Endothelial cell of umbilical vein (primary cell): ENCODE measurements at regions not wholly inside any gene's neighbourhood (a gene's known extent, or its start where the extent isn't known, plus 50 kb on each side); places are given as distances from the start of the nearest gene placed in this dataset.

Experiments used
- BruUV-seq: library from RNA; stranded (reverse); fragments of 400-500 nt; replicated peaks from 2 replicates; lab custom pipeline; 2021; lab: Mats Ljungman, UMichigan
- CTCF ChIA-PET: fragments of 300-600, 350-600 bp; sonication (Branson Sonifier 250); formaldehyde crosslinking; loops from one replicate; lab custom pipeline; 2021; ENCODE audit warnings: antibody characterized with exemption, inconsistent platforms; lab: Charles Lee
- POLR2A ChIA-PET: fragments of 300-600, 350-600 bp; sonication (Branson Sonifier 250); formaldehyde crosslinking; loops from one replicate; lab custom pipeline; 2021; ENCODE audit warnings: antibody characterized with exemption, inconsistent platforms; lab: Charles Lee
- DNase-seq: peaks from one replicate; pipeline ENCODE4 v3.0.0-alpha.2; 2011; ENCODE audit warnings: low read depth, low spot score
- FAIRE-seq: peaks from 2 replicates; lab custom pipeline; 2011; peaks lifted over from hg19 to GRCh38; lab: Jason Lieb, UNC
- H2AFZ ChIP-seq: 2 replicates; pipeline ENCODE4 v1.6.0; 2012; ENCODE audit warnings: low read depth, low read length, control low read depth, inconsistent platforms
- H3K27ac ChIP-seq: 2 replicates; pipeline ENCODE4 v1.5.1; 2011; ENCODE audit warnings: low read depth, mild to moderate bottlenecking, control low read depth, low read length, moderate library complexity; ENCODE audit not compliant: insufficient read depth
- H3K27me3 ChIP-seq, 2 experiments: 2 replicates each; pipeline versions ENCODE4 v1.6.0 to v1.6.1; 2011; ENCODE audit warnings: low read length in 2 of 2, mixed read lengths in 1 of 2; ENCODE audit not compliant: control insufficient read depth in 2 of 2, insufficient read depth in 2 of 2
- H3K36me3 ChIP-seq, 2 experiments: 2 replicates in 1 of 2; 3 replicates in 1 of 2; pipeline ENCODE4 v1.5.1; 2011; ENCODE audit warnings: low read length in 2 of 2, mild to moderate bottlenecking in 1 of 2, moderate library complexity in 1 of 2; ENCODE audit not compliant: control insufficient read depth in 2 of 2, insufficient read depth in 2 of 2; ENCODE audit errors: extremely low read depth in 1 of 2
- H3K4me1 ChIP-seq: 3 replicates; pipeline ENCODE4 v1.5.1; 2011; ENCODE audit warnings: mild to moderate bottlenecking, low read length; ENCODE audit not compliant: control insufficient read depth, insufficient read depth; ENCODE audit errors: extremely low read depth
- H3K4me2 ChIP-seq: 2 replicates; pipeline ENCODE4 v1.6.1; 2011; ENCODE audit warnings: low read length, control low read depth, mixed read lengths; ENCODE audit not compliant: insufficient read depth
- H3K4me3 ChIP-seq, 3 experiments: fragments of 200-600 bp in 1 of 3; sonication (generic), shearing (Covaris generic) in 1 of 3; replicated peaks in 1 of 3; 2 replicates each; pipeline ENCODE4 v1.5.1; 2011 to 2016; ENCODE audit warnings: control low read depth in 3 of 3, low read length in 3 of 3, mild to moderate bottlenecking in 2 of 3, inconsistent platforms in 1 of 3, low read depth in 1 of 3, moderate library complexity in 1 of 3; ENCODE audit not compliant: insufficient read depth in 1 of 3
- H3K79me2 ChIP-seq: 2 replicates; pipeline ENCODE4 v1.6.0; 2012; ENCODE audit warnings: low read length, inconsistent platforms; ENCODE audit not compliant: control insufficient read depth, insufficient read depth
- H3K9ac ChIP-seq: replicated peaks from 2 replicates; pipeline ENCODE3; 2011; ENCODE audit warnings: low read length, control low read depth; ENCODE audit not compliant: insufficient read depth; ENCODE audit errors: extremely low read depth
- H3K9me1 ChIP-seq: replicated peaks from 3 replicates; pipeline ENCODE4 v1.6.0; 2011; ENCODE audit warnings: mild to moderate bottlenecking, low read length; ENCODE audit not compliant: control insufficient read depth, insufficient read depth; ENCODE audit errors: extremely low read depth
- H3K9me3 ChIP-seq: replicated peaks from 2 replicates; pipeline ENCODE4 v1.5.1; 2012; ENCODE audit warnings: low read length, inconsistent platforms; ENCODE audit not compliant: control insufficient read depth, insufficient read depth
- H4K20me1 ChIP-seq: replicated peaks from 2 replicates; pipeline ENCODE3; 2011; ENCODE audit warnings: mild to moderate bottlenecking, low read length; ENCODE audit not compliant: control insufficient read depth, insufficient read depth; ENCODE audit errors: extremely low read depth
- CTCF ChIP-seq, 2 donors: IDR thresholded peaks; 1 replicate in 1 of 2; 2 replicates in 1 of 2; pipeline ENCODE4 v1.5.1; 2011; ENCODE audit warnings: low read length in 2 of 2, mild to moderate bottlenecking in 2 of 2, moderate library complexity in 2 of 2, control low read depth in 1 of 2, inconsistent platforms in 1 of 2, low read depth in 1 of 2; ENCODE audit not compliant: insufficient read depth in 1 of 2; ENCODE audit errors: extremely low read depth in 1 of 2
- EZH2 ChIP-seq: IDR thresholded peaks from 2 replicates; pipeline ENCODE4 v1.6.1; 2012; ENCODE audit warnings: borderline replicate concordance, low read depth, mild to moderate bottlenecking, moderate library complexity, low read length, inconsistent platforms; ENCODE audit not compliant: severe bottlenecking
- FOS ChIP-seq: IDR thresholded peaks from 2 replicates; pipeline ENCODE4 v1.6.1; 2011; ENCODE audit warnings: mild to moderate bottlenecking, low read length, moderate library complexity, borderline replicate concordance; ENCODE audit not compliant: insufficient read depth
- GATA2 ChIP-seq: IDR thresholded peaks from 2 replicates; pipeline ENCODE4 v1.7.0; 2011; ENCODE audit warnings: low read depth, mild to moderate bottlenecking, moderate library complexity, mixed read lengths, low read length; ENCODE audit not compliant: insufficient read length, insufficient read depth
- JUN ChIP-seq: IDR thresholded peaks from 2 replicates; pipeline ENCODE4 v1.6.1; 2011; ENCODE audit warnings: borderline replicate concordance, low read depth; ENCODE audit not compliant: insufficient read length, insufficient read depth
- MAX ChIP-seq: IDR thresholded peaks from 2 replicates; pipeline ENCODE4 v1.6.1; 2011; ENCODE audit not compliant: insufficient read depth, insufficient read length
- MYC ChIP-seq: IDR thresholded peaks from one replicate; pipeline ENCODE4 v1.6.1; 2011; ENCODE audit warnings: mild to moderate bottlenecking, low read depth, low read length
- POLR2A ChIP-seq: IDR thresholded peaks from 2 replicates; pipeline ENCODE4 v1.6.1; 2012; ENCODE audit warnings: low read depth, mild to moderate bottlenecking, control low read depth, low read length
- POLR2AphosphoS5 ChIP-seq: IDR thresholded peaks from 2 replicates; pipeline ENCODE4 v1.6.1; 2012; ENCODE audit warnings: low read depth, mild to moderate bottlenecking, control low read depth, low read length, moderate library complexity; ENCODE audit not compliant: insufficient read depth
- dilution Hi-C: fragments of 300-500 bp; cut with MboI; formaldehyde crosslinking; loops from one replicate; pipeline ENCODE4 v1.15.0; 2019; ENCODE audit warnings: low sequenced_read_pairs; ENCODE audit not compliant: extremely low pct_ligation_motif_present
- intact Hi-C: fragments of 100-400 bp; cut with micrococcal nuclease; formaldehyde crosslinking; loops from one replicate; pipeline ENCODE4 v1.10.0; 2022

- no TSS peak for BruUV-seq
- H3K79me2 ChIP-seq: no peaks in the 10 kb centered on the region
- H3K4me3 ChIP-seq: no peak overlapping the region
- POLR2A ChIA-PET: no interaction called here
- FAIRE-seq (no peak), DNase-seq (no peak)
- H3K9ac ChIP-seq: no peak overlapping the region
- no peak overlapping the region for H3K4me2 ChIP-seq
- H3K9me3 ChIP-seq: no peaks in the 10 kb centered on the region
- CTCF ChIA-PET: no interaction called here
- peaks cover 15% of the 10 kb centered on the region for H3K4me1 ChIP-seq
- H2AFZ ChIP-seq: no peak overlapping the region
- no peak for TF ChIP-seq JUN
- no peak for TF ChIP-seq EZH2
- no peak for TF ChIP-seq POLR2AphosphoS5
- no peak for TF ChIP-seq MAX
- TF ChIP-seq MYC: no peak
- no peak for TF ChIP-seq POLR2A
- TF ChIP-seq GATA2: no peak
- no peak for TF ChIP-seq FOS
- no peak for TF ChIP-seq CTCF (IDR thresholded peaks at IDR 0.05; ENCODE audit: extremely low read depth in 1 of 2, insufficient read depth in 1 of 2, low read depth in 1 of 2, low read length in 2 of 2)
- H3K9me1 ChIP-seq: no peaks in the 10 kb centered on the region
- no peak overlapping the region for H3K27ac ChIP-seq
- intact Hi-C loops: no loop called here
- dilution Hi-C loops: no loop called here
- H3K27me3 ChIP-seq: no peaks in the 10 kb centered on the region
- H4K20me1 ChIP-seq: no peaks in the 10 kb centered on the region
- no peaks in the 10 kb centered on the region for H3K36me3 ChIP-seq
Measured at GRCh38 chr2:172228177-172228808, 125.6 kb upstream of the DLX2 start.
